SK-N-SH (cell line): ENCODE measurements at regions not wholly inside any gene's neighbourhood (a gene's known extent, or its start where the extent isn't known, plus 50 kb on each side); places are given as distances from the start of the nearest gene placed in this dataset.

Source experiments
- CHD2 ChIP-seq: fragments of 150-350 bp; IDR thresholded peaks from 2 replicates; pipeline ENCODE4 v1.6.1; 2018; ENCODE audit warnings: low read length; ENCODE audit not compliant: partially characterized antibody
- TF ChIP-seq, protein P1 (sequence below): fragments of 150-350 bp; IDR thresholded peaks from 2 replicates; pipeline ENCODE4 v1.6.1; 2017; ENCODE audit warnings: antibody characterized with exemption, low read length, low read depth, borderline replicate concordance

- TF ChIP-seq, protein P1, sequence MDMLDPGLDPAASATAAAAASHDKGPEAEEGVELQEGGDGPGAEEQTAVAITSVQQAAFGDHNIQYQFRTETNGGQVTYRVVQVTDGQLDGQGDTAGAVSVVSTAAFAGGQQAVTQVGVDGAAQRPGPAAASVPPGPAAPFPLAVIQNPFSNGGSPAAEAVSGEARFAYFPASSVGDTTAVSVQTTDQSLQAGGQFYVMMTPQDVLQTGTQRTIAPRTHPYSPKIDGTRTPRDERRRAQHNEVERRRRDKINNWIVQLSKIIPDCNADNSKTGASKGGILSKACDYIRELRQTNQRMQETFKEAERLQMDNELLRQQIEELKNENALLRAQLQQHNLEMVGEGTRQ = no peak
- TF ChIP-seq CHD2 = no peak
These were observed 73.0 kb downstream of the SERPINA3 start for GRCh38 chr14:94685166-94685581.
